Keratinocyte (primary cell): ENCODE measurements at regions not wholly inside any gene's neighbourhood (a gene's known extent, or its start where the extent isn't known, plus 50 kb on each side); places are given as distances from the start of the nearest gene placed in this dataset.
A peak's percentile ranks its signal among the peaks of the same experiment; 100 is the strongest.
"Not testable (repeated sequence)": the region's sequence is repeated elsewhere in the genome, so short reads cannot be mapped to it uniquely, and the experiment has no call there.

Experiments
- DNase-seq: peaks from one replicate; pipeline ENCODE4 v3.0.0-alpha.2; 2011; ENCODE audit warnings: low read depth, missing footprints, low spot score
- FAIRE-seq: peaks from 2 replicates; lab custom pipeline; 2011; peaks lifted over from hg19 to GRCh38; lab: Jason Lieb, UNC
- H2AFZ ChIP-seq: 2 replicates; pipeline ENCODE4 v1.6.0; 2012; ENCODE audit warnings: low read length, control low read depth, inconsistent platforms; ENCODE audit not compliant: control insufficient read depth
- H3K27ac ChIP-seq: 2 replicates; pipeline ENCODE4 v1.5.1; 2011; ENCODE audit warnings: low read length; ENCODE audit not compliant: control insufficient read depth, insufficient read depth
- H3K27me3 ChIP-seq: 3 replicates; pipeline ENCODE4 v1.6.0; 2011; ENCODE audit warnings: low read length; ENCODE audit not compliant: control insufficient read depth, insufficient read depth; ENCODE audit errors: extremely low read depth
- H3K36me3 ChIP-seq, 2 experiments: 2 replicates in 1 of 2; 3 replicates in 1 of 2; pipeline ENCODE4 v1.5.1; 2011; ENCODE audit warnings: low read length in 2 of 2, mild to moderate bottlenecking in 1 of 2; ENCODE audit not compliant: control insufficient read depth in 2 of 2, insufficient read depth in 2 of 2; ENCODE audit errors: extremely low read depth in 1 of 2
- H3K4me1 ChIP-seq: 3 replicates; pipeline ENCODE4 v1.5.1; 2011; ENCODE audit warnings: low read length; ENCODE audit not compliant: control insufficient read depth, insufficient read depth; ENCODE audit errors: extremely low read depth
- H3K4me2 ChIP-seq: 3 replicates; pipeline ENCODE4 v1.6.0; 2011; ENCODE audit warnings: low read depth, low read length; ENCODE audit not compliant: control insufficient read depth, insufficient read depth; ENCODE audit errors: extremely low read depth
- H3K4me3 ChIP-seq, 3 experiments: fragments of 200-600 bp in 1 of 3; sonication (generic) in 1 of 3; 2 replicates in 2 of 3; 3 replicates in 1 of 3; pipeline ENCODE4 v1.5.1; 2011 to 2016; ENCODE audit warnings: low read length in 3 of 3, mild to moderate bottlenecking in 3 of 3, control low read depth in 2 of 3, inconsistent platforms in 1 of 3, low read depth in 1 of 3, mixed read lengths in 1 of 3, mixed run types in 1 of 3, moderate library complexity in 1 of 3; ENCODE audit not compliant: control insufficient read depth in 2 of 3, insufficient read depth in 2 of 3; ENCODE audit errors: extremely low read depth in 1 of 3
- H3K79me2 ChIP-seq: 2 replicates; pipeline ENCODE4 v1.6.0; 2012; ENCODE audit warnings: low read length; ENCODE audit not compliant: control insufficient read depth, insufficient read depth
- H3K9ac ChIP-seq: 3 replicates; pipeline ENCODE4 v1.6.0; 2011; ENCODE audit warnings: low read length; ENCODE audit not compliant: control insufficient read depth, insufficient read depth; ENCODE audit errors: extremely low read depth
- H3K9me1 ChIP-seq: 3 replicates; pipeline ENCODE4 v1.6.0; 2011; ENCODE audit warnings: low read length; ENCODE audit not compliant: control insufficient read depth, insufficient read depth; ENCODE audit errors: extremely low read depth
- H3K9me3 ChIP-seq: 2 replicates; pipeline ENCODE4 v1.5.1; 2012; ENCODE audit warnings: low read depth, low read length; ENCODE audit not compliant: control insufficient read depth
- H4K20me1 ChIP-seq: 3 replicates; pipeline ENCODE4 v1.6.0; 2011; ENCODE audit warnings: low read length; ENCODE audit not compliant: control insufficient read depth, insufficient read depth; ENCODE audit errors: extremely low read depth
- CTCF ChIP-seq, 3 experiments: IDR thresholded peaks in 1 of 3; conservative IDR thresholded peaks in 1 of 3; optimal IDR thresholded peaks in 1 of 3; 2 replicates in 2 of 3; 3 replicates in 1 of 3; pipeline versions ENCODE3 to v1.5.1; 2011; ENCODE audit warnings: low read length in 3 of 3, mild to moderate bottlenecking in 3 of 3, moderate library complexity in 2 of 3, control low read depth in 1 of 3, inconsistent platforms in 1 of 3; ENCODE audit not compliant: insufficient read depth in 2 of 3; ENCODE audit errors: extremely low read depth in 1 of 3
- EZH2 ChIP-seq: IDR thresholded peaks from one replicate; pipeline ENCODE4 v1.6.1; 2012; ENCODE audit warnings: inconsistent platforms, mild to moderate bottlenecking, low read length, moderate library complexity
- dilution Hi-C: fragments of 300-500 bp; cut with MboI; formaldehyde crosslinking; loops from one replicate; pipeline ENCODE4 v1.7.0; 2020; ENCODE audit warnings: low sequenced_read_pairs; ENCODE audit not compliant: extremely low pct_ligation_motif_present

DNA sequence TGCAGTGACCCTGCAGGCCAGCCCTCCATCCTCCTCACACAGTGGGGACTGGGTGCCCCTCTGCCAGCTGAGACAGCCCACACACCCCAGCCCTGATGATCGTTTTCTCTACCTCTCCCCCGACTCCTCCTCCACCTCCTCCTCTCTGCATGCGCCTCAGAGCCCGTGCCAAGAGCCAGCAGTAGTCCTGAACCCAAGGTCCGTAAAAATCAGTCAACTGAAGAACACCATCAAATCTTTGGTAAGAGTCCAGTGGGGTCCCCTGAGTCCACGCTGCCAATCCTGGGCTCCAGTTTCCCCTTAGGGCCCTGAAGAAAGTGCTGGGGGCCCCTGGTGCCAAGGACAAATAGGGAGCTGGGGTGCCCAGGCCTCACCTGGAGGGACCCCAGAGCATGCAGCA lies 109.3 kb upstream of the FAN1 start:
- DNase-seq: no peak

DNA sequence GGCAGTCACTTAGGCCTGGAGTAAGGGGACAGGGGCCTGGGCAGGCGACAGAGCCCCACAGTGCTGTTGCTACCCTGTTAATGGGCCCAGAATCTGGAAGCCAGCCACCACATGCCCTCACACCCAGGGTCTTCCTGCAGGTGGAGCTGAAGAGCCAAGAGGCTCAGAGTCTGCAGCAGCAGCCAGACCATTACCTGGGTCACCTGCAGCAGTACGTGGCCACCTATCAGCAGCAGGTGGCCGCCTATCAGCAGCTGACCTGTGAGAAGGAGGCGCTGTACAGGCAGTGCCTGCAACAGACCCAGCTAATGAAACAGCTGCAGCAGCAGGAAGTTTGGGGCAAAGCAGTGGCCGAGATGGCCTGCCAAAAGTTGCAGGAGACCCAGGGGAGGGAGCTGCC lies 104.2 kb upstream of the FAN1 start:
- FAIRE-seq, H3K4me2 ChIP-seq, H3K27ac ChIP-seq, H3K4me3 ChIP-seq, H2AFZ ChIP-seq, H3K36me3 ChIP-seq, H3K27me3 ChIP-seq, H3K9me3 ChIP-seq, H3K9me1 ChIP-seq, H3K79me2 ChIP-seq, dilution Hi-C loops, DNase-seq, H3K4me1 ChIP-seq, H4K20me1 ChIP-seq, H3K9ac ChIP-seq: not testable (repeated sequence)
- TF ChIP-seq CTCF (optimal IDR thresholded peaks at IDR 0.05 in 1 of 3, IDR thresholded peaks at IDR 0.05 in 1 of 3, conservative IDR thresholded peaks at IDR 0.05 in 1 of 3; ENCODE audit: extremely low read depth in 1 of 3, insufficient read depth in 2 of 3, low read length in 3 of 3): peak in 2 of 3 experiments; percentile 3 to 41

More for the DNA sequence above, 109.3 kb upstream of the FAN1 start:
- Histone ChIP-seq H3K4me2 (no peak overlapping the region), H3K27ac (no peak overlapping the region), H3K9me3 (no peaks in the 10 kb centered on the region), H3K4me1 (no peaks in the 10 kb centered on the region), H3K27me3 (no peaks in the 10 kb centered on the region), H2AFZ (no peak overlapping the region), H3K9ac (no peak overlapping the region), H3K9me1 (no peaks in the 10 kb centered on the region), H4K20me1 (no peaks in the 10 kb centered on the region), H3K36me3 (no peaks in the 10 kb centered on the region), H3K4me3 (no peak overlapping the region), H3K79me2 (no peaks in the 10 kb centered on the region)
- TF ChIP-seq EZH2 (no peak), CTCF (optimal IDR thresholded peaks at IDR 0.05 in 1 of 3, IDR thresholded peaks at IDR 0.05 in 1 of 3, conservative IDR thresholded peaks at IDR 0.05 in 1 of 3; ENCODE audit: extremely low read depth in 1 of 3, insufficient read depth in 2 of 3, low read length in 3 of 3) (no peak)
- FAIRE-seq: no peak
- dilution Hi-C loops: no loop called here
